Muscle of arm (tissue), 1 donor: ENCODE measurements at regions not wholly inside any gene's neighbourhood (a gene's known extent, or its start where the extent isn't known, plus 50 kb on each side); places are given as distances from the start of the nearest gene placed in this dataset.
"Not testable (repeated sequence)": the region's sequence is repeated elsewhere in the genome, so short reads cannot be mapped to it uniquely, and the experiment has no call there.

Experiments used
- DNase-seq: peaks from one replicate; pipeline ENCODE4 v3.0.0-alpha.2; 2013

- not testable (repeated sequence) for DNase-seq
These were observed 52.3 kb downstream of the SEPTIN7 start for GRCh38 chr7:35853194-35853593.

GRCh38 chr7:35854311-35854710 is 53.5 kb downstream of the SEPTIN7 start:
- DNase-seq = no peak

- no peak for DNase-seq
These were observed 55.3 kb downstream of the SEPTIN7 start for GRCh38 chr7:35856175-35856574.

GRCh38 chr7:35860664-35861063 is 59.8 kb downstream of the SEPTIN7 start:
- no peak for DNase-seq

GRCh38 chr7:35865287-35865686 is 64.4 kb downstream of the SEPTIN7 start:
- DNase-seq = no peak

GRCh38 chr7:35866186-35866585 is 65.3 kb downstream of the SEPTIN7 start:
- no peak for DNase-seq

- DNase-seq = not testable (repeated sequence)
These were observed 68.3 kb downstream of the SEPTIN7 start for GRCh38 chr7:35869117-35869516.

GRCh38 chr7:35869810-35870209 is 69.0 kb downstream of the SEPTIN7 start:
- DNase-seq = peak; percentile 6

- DNase-seq = no peak
These were observed 71.0 kb downstream of the SEPTIN7 start for GRCh38 chr7:35871856-35872255.

GRCh38 chr7:35874886-35875285 is 74.0 kb downstream of the SEPTIN7 start:
- no peak for DNase-seq

GRCh38 chr7:35875292-35875691 is 74.4 kb downstream of the SEPTIN7 start:
- DNase-seq = no peak

- no peak for DNase-seq
These were observed 77.5 kb downstream of the SEPTIN7 start for GRCh38 chr7:35878351-35878750.

GRCh38 chr7:35887430-35887829 is 86.6 kb downstream of the SEPTIN7 start:
- not testable (repeated sequence) for DNase-seq

GRCh38 chr7:35889001-35889400 is 88.1 kb downstream of the SEPTIN7 start:
- DNase-seq = no peak

GRCh38 chr7:35889870-35890269 is 89.0 kb downstream of the SEPTIN7 start:
- no peak for DNase-seq

GRCh38 chr7:35891004-35891830 is 90.4 kb downstream of the SEPTIN7 start:
- no peak for DNase-seq

- no peak for DNase-seq
These were observed 92.8 kb downstream of the SEPTIN7 start for GRCh38 chr7:35893649-35894048.

GRCh38 chr7:35894721-35895120 is 93.9 kb downstream of the SEPTIN7 start:
- DNase-seq = no peak

- DNase-seq = no peak
These were observed 99.8 kb downstream of the SEPTIN7 start for GRCh38 chr7:35900651-35901050.

GRCh38 chr7:35905555-35905954 is 104.7 kb downstream of the SEPTIN7 start:
- no peak for DNase-seq

- DNase-seq = peak; percentile 78
These were observed 105.5 kb downstream of the SEPTIN7 start for GRCh38 chr7:35906191-35906908.

GRCh38 chr7:35908331-35909216 is 107.7 kb downstream of the SEPTIN7 start:
- no peak for DNase-seq
